ENCODE measurements at regions not wholly inside any gene's neighbourhood (a gene's known extent, or its start where the extent isn't known, plus 50 kb on each side); places are given as distances from the start of the nearest gene placed in this dataset.

DNA sequence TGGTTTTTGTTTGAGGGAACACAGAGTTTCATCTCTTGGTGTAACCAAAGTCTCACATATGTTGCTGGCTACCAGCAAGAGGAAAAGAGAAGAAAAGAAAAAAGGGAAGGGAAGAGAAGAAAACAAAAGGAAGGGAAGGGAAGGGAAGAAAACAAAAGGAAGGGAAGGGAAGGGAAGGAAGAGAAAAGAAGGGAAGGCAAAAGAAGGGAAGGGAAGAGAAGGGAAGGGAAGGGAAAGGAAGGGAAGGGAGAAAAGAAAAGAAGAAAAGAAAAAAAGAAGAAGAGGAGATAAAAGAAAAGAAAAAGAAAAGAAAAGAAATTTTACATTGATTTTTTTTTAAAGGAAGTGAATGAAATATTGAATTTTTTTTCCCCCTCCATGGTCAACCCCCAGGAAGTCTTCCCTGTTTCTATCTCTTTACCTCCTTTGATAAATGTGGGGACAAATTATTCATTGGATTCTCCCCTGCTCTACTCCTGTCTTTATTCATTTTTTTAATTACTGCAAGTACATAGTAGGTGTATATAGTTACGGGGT lies 228.0 kb downstream of the SHOX start (continued):
- TF ChIP-seq TCFL5 (CRISPR knock-in tag; conservative IDR thresholded peaks at IDR 0.05) (no peak), NBN (IDR thresholded peaks at IDR 0.05; ENCODE audit: low read depth) (no peak), NCOA6 (IDR thresholded peaks at IDR 0.05) (no peak), ZNF589 (CRISPR knock-in tag; IDR thresholded peaks at IDR 0.05; ENCODE audit: low read depth) (no peak), YBX1 (IDR thresholded peaks at IDR 0.05) (no peak), SMARCE1 (IDR thresholded peaks at IDR 0.05) (no peak), BRF1 (IDR thresholded peaks at IDR 0.05; ENCODE audit: borderline replicate concordance, extremely low read depth, insufficient read length) (no peak), ZNF12 (CRISPR knock-in tag; IDR thresholded peaks at IDR 0.05) (no peak), SRSF1 (IDR thresholded peaks at IDR 0.05; ENCODE audit: low read depth, low read length) (no peak), HSF4 (CRISPR knock-in tag; IDR thresholded peaks at IDR 0.05; ENCODE audit: borderline replicate concordance) (no peak), XRCC5 (IDR thresholded peaks at IDR 0.05; ENCODE audit: low read depth, low read length) (no peak)
- TF ChIP-seq, protein P1, sequence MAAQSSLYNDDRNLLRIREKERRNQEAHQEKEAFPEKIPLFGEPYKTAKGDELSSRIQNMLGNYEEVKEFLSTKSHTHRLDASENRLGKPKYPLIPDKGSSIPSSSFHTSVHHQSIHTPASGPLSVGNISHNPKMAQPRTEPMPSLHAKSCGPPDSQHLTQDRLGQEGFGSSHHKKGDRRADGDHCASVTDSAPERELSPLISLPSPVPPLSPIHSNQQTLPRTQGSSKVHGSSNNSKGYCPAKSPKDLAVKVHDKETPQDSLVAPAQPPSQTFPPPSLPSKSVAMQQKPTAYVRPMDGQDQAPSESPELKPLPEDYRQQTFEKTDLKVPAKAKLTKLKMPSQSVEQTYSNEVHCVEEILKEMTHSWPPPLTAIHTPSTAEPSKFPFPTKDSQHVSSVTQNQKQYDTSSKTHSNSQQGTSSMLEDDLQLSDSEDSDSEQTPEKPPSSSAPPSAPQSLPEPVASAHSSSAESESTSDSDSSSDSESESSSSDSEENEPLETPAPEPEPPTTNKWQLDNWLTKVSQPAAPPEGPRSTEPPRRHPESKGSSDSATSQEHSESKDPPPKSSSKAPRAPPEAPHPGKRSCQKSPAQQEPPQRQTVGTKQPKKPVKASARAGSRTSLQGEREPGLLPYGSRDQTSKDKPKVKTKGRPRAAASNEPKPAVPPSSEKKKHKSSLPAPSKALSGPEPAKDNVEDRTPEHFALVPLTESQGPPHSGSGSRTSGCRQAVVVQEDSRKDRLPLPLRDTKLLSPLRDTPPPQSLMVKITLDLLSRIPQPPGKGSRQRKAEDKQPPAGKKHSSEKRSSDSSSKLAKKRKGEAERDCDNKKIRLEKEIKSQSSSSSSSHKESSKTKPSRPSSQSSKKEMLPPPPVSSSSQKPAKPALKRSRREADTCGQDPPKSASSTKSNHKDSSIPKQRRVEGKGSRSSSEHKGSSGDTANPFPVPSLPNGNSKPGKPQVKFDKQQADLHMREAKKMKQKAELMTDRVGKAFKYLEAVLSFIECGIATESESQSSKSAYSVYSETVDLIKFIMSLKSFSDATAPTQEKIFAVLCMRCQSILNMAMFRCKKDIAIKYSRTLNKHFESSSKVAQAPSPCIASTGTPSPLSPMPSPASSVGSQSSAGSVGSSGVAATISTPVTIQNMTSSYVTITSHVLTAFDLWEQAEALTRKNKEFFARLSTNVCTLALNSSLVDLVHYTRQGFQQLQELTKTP (IDR thresholded peaks at IDR 0.05; ENCODE audit: low read depth in 1 of 2, partially characterized antibody in 2 of 2): no peak
- TF ChIP-seq, protein P2, sequence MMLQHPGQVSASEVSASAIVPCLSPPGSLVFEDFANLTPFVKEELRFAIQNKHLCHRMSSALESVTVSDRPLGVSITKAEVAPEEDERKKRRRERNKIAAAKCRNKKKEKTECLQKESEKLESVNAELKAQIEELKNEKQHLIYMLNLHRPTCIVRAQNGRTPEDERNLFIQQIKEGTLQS (IDR thresholded peaks at IDR 0.05): no peak
- TF ChIP-seq, protein P2 (CRISPR knock-in tag; conservative IDR thresholded peaks at IDR 0.05): no peak
